ENCODE measurements at regions not wholly inside any gene's neighbourhood (a gene's known extent, or its start where the extent isn't known, plus 50 kb on each side); places are given as distances from the start of the nearest gene placed in this dataset.

GRCh38 chr3:64852738-64853137 lies 164.9 kb upstream of the ADAMTS9 start:
- H3K27me3 ChIP-seq = no peaks in the 10 kb centered on the region
- no peak overlapping the region for H3K4me3 ChIP-seq
- no peaks in the 10 kb centered on the region for H3K36me3 ChIP-seq
- no peak for TF ChIP-seq CTCF (IDR thresholded peaks at IDR 0.05)
- no peak for TF ChIP-seq POLR2A (IDR thresholded peaks at IDR 0.05; ENCODE audit: low read depth)
- no peak for TF ChIP-seq POLR2AphosphoS5 (IDR thresholded peaks at IDR 0.05)
- TF ChIP-seq EP300 (IDR thresholded peaks at IDR 0.05) = no peak
- intact Hi-C loops (cut with DNase I) = no loop called here
- no peak overlapping the region for H3K27ac ChIP-seq (replicated peaks in 1 of 4)
- DNase-seq (ENCODE audit: extremely low spot score) = no peak
- WGBS = 82% methylated on average over 2 of the region's 2 CpGs
- no peaks in the 10 kb centered on the region for H3K9me3 ChIP-seq
- H3K4me1 ChIP-seq = peaks cover 0 to 9% (median 4%) of the 10 kb centered on the region in 4 donors

- no peaks in the 10 kb centered on the region for H3K27me3 ChIP-seq
- H3K36me3 ChIP-seq = no peaks in the 10 kb centered on the region
- H3K4me1 ChIP-seq = peaks cover 0 to 9% (median 4%) of the 10 kb centered on the region in 4 donors
- H3K27ac ChIP-seq (replicated peaks in 1 of 4) = no peak overlapping the region
- no peaks in the 10 kb centered on the region for H3K9me3 ChIP-seq
- 55% methylated on average over 4 of the region's 4 CpGs for WGBS
- TF ChIP-seq EP300 (IDR thresholded peaks at IDR 0.05) (no peak), CTCF (IDR thresholded peaks at IDR 0.05) (no peak), POLR2AphosphoS5 (IDR thresholded peaks at IDR 0.05) (no peak), POLR2A (IDR thresholded peaks at IDR 0.05; ENCODE audit: low read depth) (no peak)
- DNase-seq (ENCODE audit: extremely low spot score) = no peak
- intact Hi-C loops (cut with DNase I) = no loop called here
- H3K4me3 ChIP-seq = no peak overlapping the region
Measured at GRCh38 chr3:64848822-64849221, 161.0 kb upstream of the ADAMTS9 start.

GRCh38 chr3:64848127-64848800 lies 160.5 kb upstream of the ADAMTS9 start:
- Histone ChIP-seq H3K27ac (replicated peaks in 1 of 4) (no peak overlapping the region), H3K27me3 (no peaks in the 10 kb centered on the region), H3K4me1 (peaks cover 0 to 9% (median 4%) of the 10 kb centered on the region in 4 donors), H3K36me3 (no peaks in the 10 kb centered on the region), H3K9me3 (no peaks in the 10 kb centered on the region), H3K4me3 (no peak overlapping the region)
- TF ChIP-seq POLR2A (IDR thresholded peaks at IDR 0.05; ENCODE audit: low read depth) = no peak
- TF ChIP-seq CTCF (IDR thresholded peaks at IDR 0.05) = no peak
- no peak for TF ChIP-seq POLR2AphosphoS5 (IDR thresholded peaks at IDR 0.05)
- no peak for TF ChIP-seq EP300 (IDR thresholded peaks at IDR 0.05)
- intact Hi-C loops (cut with DNase I) = no loop called here
- DNase-seq (ENCODE audit: extremely low spot score) = no peak
- 92% methylated on average over 3 of the region's 3 CpGs for WGBS

GRCh38 chr3:64844558-64844957 lies 156.8 kb upstream of the ADAMTS9 start:
- TF ChIP-seq POLR2A (IDR thresholded peaks at IDR 0.05; ENCODE audit: low read depth) = no peak
- TF ChIP-seq CTCF (IDR thresholded peaks at IDR 0.05) = no peak
- no peak for TF ChIP-seq POLR2AphosphoS5 (IDR thresholded peaks at IDR 0.05)
- no peak for TF ChIP-seq EP300 (IDR thresholded peaks at IDR 0.05)
- no peak overlapping the region for H3K4me3 ChIP-seq
- DNase-seq (ENCODE audit: extremely low spot score) = no peak
- WGBS = 94% methylated on average over 2 of the region's 2 CpGs
- H3K27ac ChIP-seq (replicated peaks in 1 of 4) = no peak overlapping the region
- peaks cover 0 to 9% (median 4%) of the 10 kb centered on the region in 4 donors for H3K4me1 ChIP-seq
- H3K9me3 ChIP-seq = no peaks in the 10 kb centered on the region
- intact Hi-C loops (cut with DNase I) = no loop called here
- H3K27me3 ChIP-seq = no peaks in the 10 kb centered on the region
- H3K36me3 ChIP-seq = no peaks in the 10 kb centered on the region
